HG02678 (cell line): ENCODE measurements at regions not wholly inside any gene's neighbourhood (a gene's known extent, or its start where the extent isn't known, plus 50 kb on each side); places are given as distances from the start of the nearest gene placed in this dataset.
"Not testable (repeated sequence)": the region's sequence is repeated elsewhere in the genome, so short reads cannot be mapped to it uniquely, and the experiment has no call there.

Experiments used
- ATAC-seq: cut with Tn5 transposase; IDR thresholded peaks from one replicate; pipeline ENCODE4 v1.9.1; 2021; ENCODE audit warnings: mild to moderate bottlenecking, moderate library complexity; ENCODE audit not compliant: unreplicated experiment

- ATAC-seq, result no peak
Observed at GRCh38 chr13:34721631-34722595, 220.2 kb upstream of the NBEA start.

- ATAC-seq, result no peak
Observed at GRCh38 chr13:34722922-34723321, 219.1 kb upstream of the NBEA start.

- ATAC-seq, result no peak
Observed at GRCh38 chr13:34730961-34731360, 211.1 kb upstream of the NBEA start.

- no peak for ATAC-seq
Observed at GRCh38 chr13:34731486-34731885, 210.6 kb upstream of the NBEA start.

GRCh38 chr13:34733721-34734120 lies 208.3 kb upstream of the NBEA start:
- ATAC-seq, result no peak

GRCh38 chr13:34734932-34735331 lies 207.1 kb upstream of the NBEA start:
- ATAC-seq, result no peak

- ATAC-seq, result no peak
Observed at GRCh38 chr13:34738254-34738992, 203.6 kb upstream of the NBEA start.

- not testable (repeated sequence) for ATAC-seq
Observed at GRCh38 chr13:34747056-34747455, 195.0 kb upstream of the NBEA start.

GRCh38 chr13:34747507-34747906 lies 194.6 kb upstream of the NBEA start:
- ATAC-seq, result no peak

GRCh38 chr13:34748073-34748472 lies 194.0 kb upstream of the NBEA start:
- ATAC-seq, result no peak

GRCh38 chr13:34748596-34748995 lies 193.5 kb upstream of the NBEA start:
- no peak for ATAC-seq

- no peak for ATAC-seq
Observed at GRCh38 chr13:34749046-34749445, 193.0 kb upstream of the NBEA start.

- ATAC-seq, result peak; percentile 78
Observed at GRCh38 chr13:34750078-34750931, 191.8 kb upstream of the NBEA start.

GRCh38 chr13:34751044-34751443 lies 191.0 kb upstream of the NBEA start:
- ATAC-seq, result no peak

- no peak for ATAC-seq
Observed at GRCh38 chr13:34751492-34751891, 190.6 kb upstream of the NBEA start.

- ATAC-seq, result no peak
Observed at GRCh38 chr13:34752283-34752960, 189.6 kb upstream of the NBEA start.

GRCh38 chr13:34756136-34756535 lies 185.9 kb upstream of the NBEA start:
- ATAC-seq, result no peak

- no peak for ATAC-seq
Observed at GRCh38 chr13:34756572-34756971, 185.5 kb upstream of the NBEA start.

- no peak for ATAC-seq
Observed at GRCh38 chr13:34757441-34757840, 184.6 kb upstream of the NBEA start.

GRCh38 chr13:34758628-34759027 lies 183.4 kb upstream of the NBEA start:
- ATAC-seq, result no peak
